Kidney (tissue), 13 donors: ENCODE measurements at regions not wholly inside any gene's neighbourhood (a gene's known extent, or its start where the extent isn't known, plus 50 kb on each side); places are given as distances from the start of the nearest gene placed in this dataset.

ENCODE experiments used
- DNase-seq, 5 donors: peaks; one replicate each; pipeline ENCODE4 v3.0.0-alpha.2; 2013 to 2020
- FAIRE-seq: peaks from 2 replicates; lab custom pipeline; 2012; peaks lifted over from hg19 to GRCh38; lab: Jason Lieb, UNC
- H3K27ac ChIP-seq, 2 donors: one replicate each; pipeline ENCODE4 v1.7.0; 2013; ENCODE audit warnings: low read depth in 2 of 2, low read length in 2 of 2, inconsistent platforms in 1 of 2
- H3K27me3 ChIP-seq: one replicate; pipeline ENCODE4 v1.7.1; 2013; ENCODE audit warnings: low read length, inconsistent platforms; ENCODE audit not compliant: control insufficient read depth, insufficient read depth
- H3K36me3 ChIP-seq, 3 donors: one replicate each; pipeline versions ENCODE4 v1.7.0 to v1.7.1; 2013; ENCODE audit warnings: low read length in 3 of 3, control low read depth in 1 of 3, inconsistent platforms in 1 of 3; ENCODE audit not compliant: insufficient read depth in 3 of 3, control insufficient read depth in 2 of 3
- H3K4me1 ChIP-seq, 3 donors: one replicate each; pipeline versions ENCODE4 v1.7.0 to v1.7.1; 2013; ENCODE audit warnings: low read length in 3 of 3, inconsistent platforms in 1 of 3, low read depth in 1 of 3; ENCODE audit not compliant: control insufficient read depth in 2 of 3, insufficient read depth in 2 of 3
- H3K4me3 ChIP-seq, 3 donors: one replicate each; pipeline versions ENCODE4 v1.7.0 to v1.8.1; 2013; ENCODE audit warnings: low read length in 3 of 3, control low read depth in 1 of 3, inconsistent platforms in 1 of 3
- H3K9ac ChIP-seq, 3 donors: one replicate each; pipeline versions ENCODE4 v1.7.0 to v1.7.1; 2013; ENCODE audit warnings: low read length in 3 of 3, control low read depth in 1 of 3, inconsistent platforms in 1 of 3
- H3K9me3 ChIP-seq, 3 donors: one replicate each; pipeline versions ENCODE4 v1.7.0 to v1.7.1; 2013; ENCODE audit warnings: low read length in 3 of 3, control low read depth in 1 of 3, inconsistent platforms in 1 of 3; ENCODE audit not compliant: control insufficient read depth in 2 of 3, insufficient read depth in 1 of 3
- intact Hi-C: fragments of 100-400 bp; cut with DNase I; formaldehyde crosslinking; loops from one replicate; pipeline ENCODE4 v1.11.1; 2022
- TF ChIP-seq, protein P1 (sequence below): IDR thresholded peaks from 3 replicates; pipeline ENCODE4 v1.5.1; 2012; ENCODE audit warnings: mild to moderate bottlenecking, moderate library complexity, borderline replicate concordance; ENCODE audit not compliant: insufficient read depth; ENCODE audit errors: extremely low read depth
- donor health status: control.
- donor health status: control.
- donor health status: control.
- donor health status: control.
- donor health status: control.
- donor health status: DM: yes; HTN: yes; CAD: no.
- donor health status: Normal renal cell carcinoma (clear cell type).

DNA sequence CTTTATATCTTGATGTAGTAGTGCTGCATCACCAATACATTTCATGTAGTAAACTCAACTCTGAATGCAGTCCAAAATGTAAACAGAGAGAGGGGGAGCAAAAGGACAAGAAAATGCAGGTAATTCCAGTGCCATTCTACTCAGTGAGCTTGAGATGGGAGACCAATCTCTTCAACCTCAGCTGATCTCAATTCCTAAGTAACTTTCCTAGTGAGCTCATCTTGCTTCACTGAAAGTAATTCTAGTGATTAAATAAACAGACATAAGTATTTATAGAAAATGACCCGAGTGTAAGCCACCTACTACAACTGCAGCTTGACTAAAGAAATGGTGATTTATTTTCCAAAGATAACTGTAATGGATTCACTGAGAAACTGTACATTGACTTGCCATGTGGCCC lies 424.5 kb downstream of the DMRT2 start:
- H3K27ac ChIP-seq = no peak overlapping the region
- no peaks in the 10 kb centered on the region for H3K36me3 ChIP-seq
- TF ChIP-seq, protein P1, sequence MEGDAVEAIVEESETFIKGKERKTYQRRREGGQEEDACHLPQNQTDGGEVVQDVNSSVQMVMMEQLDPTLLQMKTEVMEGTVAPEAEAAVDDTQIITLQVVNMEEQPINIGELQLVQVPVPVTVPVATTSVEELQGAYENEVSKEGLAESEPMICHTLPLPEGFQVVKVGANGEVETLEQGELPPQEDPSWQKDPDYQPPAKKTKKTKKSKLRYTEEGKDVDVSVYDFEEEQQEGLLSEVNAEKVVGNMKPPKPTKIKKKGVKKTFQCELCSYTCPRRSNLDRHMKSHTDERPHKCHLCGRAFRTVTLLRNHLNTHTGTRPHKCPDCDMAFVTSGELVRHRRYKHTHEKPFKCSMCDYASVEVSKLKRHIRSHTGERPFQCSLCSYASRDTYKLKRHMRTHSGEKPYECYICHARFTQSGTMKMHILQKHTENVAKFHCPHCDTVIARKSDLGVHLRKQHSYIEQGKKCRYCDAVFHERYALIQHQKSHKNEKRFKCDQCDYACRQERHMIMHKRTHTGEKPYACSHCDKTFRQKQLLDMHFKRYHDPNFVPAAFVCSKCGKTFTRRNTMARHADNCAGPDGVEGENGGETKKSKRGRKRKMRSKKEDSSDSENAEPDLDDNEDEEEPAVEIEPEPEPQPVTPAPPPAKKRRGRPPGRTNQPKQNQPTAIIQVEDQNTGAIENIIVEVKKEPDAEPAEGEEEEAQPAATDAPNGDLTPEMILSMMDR = no peak
- intact Hi-C loops = no loop called here
- no peak overlapping the region for H3K9ac ChIP-seq
- no peak for FAIRE-seq
- no peaks in the 10 kb centered on the region for H3K4me1 ChIP-seq
- DNase-seq = no peak
- no peaks in the 10 kb centered on the region for H3K9me3 ChIP-seq
- no peaks in the 10 kb centered on the region for H3K27me3 ChIP-seq
- no peak overlapping the region for H3K4me3 ChIP-seq

DNA sequence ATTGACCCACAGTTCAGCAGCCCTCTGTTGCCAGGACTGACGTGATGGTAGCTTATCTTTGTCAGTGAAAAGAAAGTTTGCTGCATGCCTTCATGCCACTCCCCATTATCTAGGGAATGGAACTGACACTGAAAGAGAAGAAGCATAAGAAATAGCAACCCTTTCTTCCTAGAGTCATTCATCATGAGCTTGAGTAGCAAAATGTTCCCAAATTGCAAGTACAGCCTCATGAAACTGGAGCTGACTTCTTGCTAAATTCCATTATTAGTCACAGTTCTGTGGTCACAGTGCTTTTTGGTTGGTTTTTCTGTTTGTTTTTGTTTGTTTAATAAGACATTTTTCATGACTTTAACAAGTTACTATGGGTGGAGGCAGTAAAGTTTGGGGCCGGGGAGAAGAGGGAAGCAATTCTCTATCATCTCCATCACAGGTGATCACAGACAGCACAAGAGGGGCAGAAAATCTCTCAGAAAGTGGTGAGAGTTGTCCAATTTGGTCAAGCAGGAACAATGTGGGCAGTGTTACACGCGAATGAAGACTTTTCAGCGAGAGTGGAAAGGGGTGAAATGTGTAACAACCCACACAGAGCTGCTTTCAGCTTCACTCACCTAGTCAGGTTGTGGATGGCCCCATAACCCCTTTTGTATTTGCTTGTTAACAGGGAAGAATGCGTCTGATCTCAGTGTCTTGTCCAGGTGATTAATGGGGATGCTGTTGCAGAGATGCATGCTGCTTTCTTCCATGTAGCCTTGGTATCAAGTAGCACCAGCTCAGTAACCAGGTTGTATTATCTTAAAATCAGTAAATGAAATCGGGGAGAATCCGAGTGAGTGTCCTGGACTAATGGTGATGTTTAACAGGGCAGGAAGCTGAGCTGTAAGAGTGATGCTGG lies 440.4 kb downstream of the DMRT2 start:
- no peaks in the 10 kb centered on the region for H3K4me1 ChIP-seq
- intact Hi-C loops = no loop called here
- DNase-seq = peak in 3 of 5 donors; percentile 21 to 58 (median 47)
- no peaks in the 10 kb centered on the region for H3K36me3 ChIP-seq
- no peak for FAIRE-seq
- H3K9ac ChIP-seq = no peak overlapping the region
- no peaks in the 10 kb centered on the region for H3K27me3 ChIP-seq
- H3K27ac ChIP-seq = no peak overlapping the region
- no peaks in the 10 kb centered on the region for H3K9me3 ChIP-seq
- TF ChIP-seq, protein P1 = no peak
- no peak overlapping the region for H3K4me3 ChIP-seq

DNA sequence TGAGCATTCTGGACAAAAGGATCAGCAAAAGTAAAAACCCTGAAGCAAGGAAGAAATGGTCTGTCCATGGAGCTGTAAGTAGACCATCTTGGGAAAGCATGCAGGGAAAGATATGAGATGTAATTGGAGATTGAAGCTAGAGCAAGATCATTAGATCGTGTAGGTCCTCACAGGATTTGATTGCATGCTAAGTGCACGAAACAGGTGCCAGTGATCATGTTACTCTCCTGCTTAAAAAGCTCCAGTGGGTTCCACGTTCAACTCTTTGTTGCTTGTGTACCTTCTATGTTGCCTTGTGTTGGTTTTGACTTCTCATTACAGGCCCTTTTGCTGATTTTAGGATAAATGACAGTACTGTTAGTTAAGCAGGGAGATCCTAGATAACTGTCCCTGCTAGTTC lies 442.0 kb downstream of the DMRT2 start:
- TF ChIP-seq, protein P1 = no peak
- intact Hi-C loops = no loop called here
- Histone ChIP-seq H3K36me3 (no peaks in the 10 kb centered on the region), H3K27ac (no peak overlapping the region), H3K9me3 (no peaks in the 10 kb centered on the region), H3K4me3 (no peak overlapping the region), H3K4me1 (no peaks in the 10 kb centered on the region), H3K27me3 (no peaks in the 10 kb centered on the region), H3K9ac (no peak overlapping the region)
- DNase-seq (no peak), FAIRE-seq (no peak)
